Progenitor cell of endocrine pancreas (in vitro differentiated cells): ENCODE measurements at regions not wholly inside any gene's neighbourhood (a gene's known extent, or its start where the extent isn't known, plus 50 kb on each side); places are given as distances from the start of the nearest gene placed in this dataset.

ENCODE experiments used
- DNase-seq: peaks from one replicate; pipeline ENCODE4 v3.0.0; 2021; ENCODE audit warnings: low spot score; ENCODE audit not compliant: unreplicated experiment
- H3K27ac Mint-ChIP-seq: 2 replicates; pipeline ENCODE4 v1.8.0; 2021; ENCODE audit warnings: mild to moderate bottlenecking, moderate library complexity, mixed read lengths
- H3K27me3 Mint-ChIP-seq: 2 replicates; pipeline ENCODE4 v1.8.0; 2021; ENCODE audit warnings: mixed read lengths
- H3K36me3 Mint-ChIP-seq: 2 replicates; pipeline ENCODE4 v1.8.0; 2022; ENCODE audit warnings: mixed read lengths; ENCODE audit not compliant: insufficient read depth
- H3K4me1 Mint-ChIP-seq: 2 replicates; pipeline ENCODE4 v1.8.0; 2021; ENCODE audit warnings: low read depth, mixed read lengths
- H3K4me3 Mint-ChIP-seq: 2 replicates; pipeline ENCODE4 v1.8.0; 2021; ENCODE audit warnings: low read depth, mild to moderate bottlenecking, moderate library complexity, mixed read lengths
- H3K9me3 Mint-ChIP-seq: 2 replicates; pipeline ENCODE4 v1.8.0; 2021; ENCODE audit warnings: low read depth, mixed read lengths
- CTCF ChIP-seq: fragments of 200-600 bp; sonication (generic); IDR thresholded peaks from one replicate; pipeline ENCODE4 v1.5.0; 2021; ENCODE audit warnings: antibody characterized with exemption, mild to moderate bottlenecking; ENCODE audit not compliant: unreplicated experiment

GRCh38 chrX:107566604-107567262, 61.6 kb upstream of the PRPS1 start:
- TF ChIP-seq CTCF, result no peak
- H3K27ac Mint-ChIP-seq, result peak overlapping the region; percentile 90
- no peak overlapping the region for H3K4me3 Mint-ChIP-seq
- H3K9me3 Mint-ChIP-seq, result peaks cover 8% of the 10 kb centered on the region
- no peaks in the 10 kb centered on the region for H3K27me3 Mint-ChIP-seq
- no peaks in the 10 kb centered on the region for H3K36me3 Mint-ChIP-seq
- DNase-seq, result no peak
- peaks cover 14% of the 10 kb centered on the region for H3K4me1 Mint-ChIP-seq

- Mint-ChIP-seq H3K27me3 (no peaks in the 10 kb centered on the region), H3K9me3 (peaks cover 11% of the 10 kb centered on the region), H3K27ac (no peak overlapping the region), H3K36me3 (no peaks in the 10 kb centered on the region), H3K4me1 (peaks cover 14% of the 10 kb centered on the region), H3K4me3 (no peak overlapping the region)
- no peak for DNase-seq
- no peak for TF ChIP-seq CTCF
These were observed 60.9 kb upstream of the PRPS1 start for GRCh38 chrX:107567370-107567769.

- Mint-ChIP-seq H3K27ac (no peak overlapping the region), H3K9me3 (peaks cover 11% of the 10 kb centered on the region), H3K4me3 (no peak overlapping the region), H3K4me1 (peaks cover 7% of the 10 kb centered on the region), H3K36me3 (no peaks in the 10 kb centered on the region), H3K27me3 (no peaks in the 10 kb centered on the region)
- TF ChIP-seq CTCF, result no peak
- DNase-seq, result no peak
These were observed 56.9 kb upstream of the PRPS1 start for GRCh38 chrX:107571296-107571998.

GRCh38 chrX:107573016-107573415, 55.3 kb upstream of the PRPS1 start:
- DNase-seq, result no peak
- H3K27me3 Mint-ChIP-seq, result no peaks in the 10 kb centered on the region
- no peaks in the 10 kb centered on the region for H3K36me3 Mint-ChIP-seq
- no peak overlapping the region for H3K27ac Mint-ChIP-seq
- peaks cover 13% of the 10 kb centered on the region for H3K9me3 Mint-ChIP-seq
- H3K4me1 Mint-ChIP-seq, result peaks cover 2% of the 10 kb centered on the region
- no peak for TF ChIP-seq CTCF
- H3K4me3 Mint-ChIP-seq, result no peak overlapping the region

GRCh38 chrX:107574054-107574683, 54.1 kb upstream of the PRPS1 start:
- H3K4me3 Mint-ChIP-seq, result no peak overlapping the region
- H3K27me3 Mint-ChIP-seq, result no peaks in the 10 kb centered on the region
- no peak for DNase-seq
- TF ChIP-seq CTCF, result no peak
- H3K36me3 Mint-ChIP-seq, result no peaks in the 10 kb centered on the region
- peaks cover 2% of the 10 kb centered on the region for H3K4me1 Mint-ChIP-seq
- H3K27ac Mint-ChIP-seq, result no peak overlapping the region
- H3K9me3 Mint-ChIP-seq, result peaks cover 13% of the 10 kb centered on the region
